GM21529 (cell line): ENCODE measurements at regions not wholly inside any gene's neighbourhood (a gene's known extent, or its start where the extent isn't known, plus 50 kb on each side); places are given as distances from the start of the nearest gene placed in this dataset.

ENCODE experiments used
- ATAC-seq: cut with Tn5 transposase; IDR thresholded peaks from one replicate; pipeline ENCODE4 v1.9.1; 2021; ENCODE audit not compliant: unreplicated experiment

DNA sequence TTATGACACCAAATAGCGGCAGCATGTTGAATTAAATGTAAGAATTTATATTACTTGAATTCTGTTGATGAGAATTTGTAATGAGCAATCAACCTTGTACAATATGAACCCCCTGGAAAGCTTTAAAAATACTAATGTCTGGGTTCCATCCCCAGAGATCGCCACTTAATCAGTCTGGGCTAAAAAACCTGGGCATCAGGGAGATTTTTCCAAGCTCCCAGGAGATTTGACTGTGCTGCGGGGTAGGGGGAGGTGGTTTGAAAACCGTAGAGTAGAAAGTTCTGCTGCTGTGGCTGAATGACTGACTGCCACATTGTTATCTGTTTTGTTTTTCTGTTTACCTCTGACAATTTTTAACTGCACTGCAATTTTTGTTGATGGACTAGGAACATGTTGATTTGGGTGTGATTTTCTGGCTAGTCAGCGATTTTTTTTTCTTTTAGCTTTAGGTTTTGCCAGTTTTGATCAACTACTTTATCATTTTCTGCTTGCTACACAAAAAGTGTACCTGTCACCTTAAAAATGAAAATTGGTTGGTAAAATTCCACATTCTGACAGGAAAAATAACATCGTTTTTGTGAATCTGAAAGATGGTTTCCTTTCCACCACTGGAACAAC lies 79.3 kb downstream of the PCTP start:
- no peak for ATAC-seq

DNA sequence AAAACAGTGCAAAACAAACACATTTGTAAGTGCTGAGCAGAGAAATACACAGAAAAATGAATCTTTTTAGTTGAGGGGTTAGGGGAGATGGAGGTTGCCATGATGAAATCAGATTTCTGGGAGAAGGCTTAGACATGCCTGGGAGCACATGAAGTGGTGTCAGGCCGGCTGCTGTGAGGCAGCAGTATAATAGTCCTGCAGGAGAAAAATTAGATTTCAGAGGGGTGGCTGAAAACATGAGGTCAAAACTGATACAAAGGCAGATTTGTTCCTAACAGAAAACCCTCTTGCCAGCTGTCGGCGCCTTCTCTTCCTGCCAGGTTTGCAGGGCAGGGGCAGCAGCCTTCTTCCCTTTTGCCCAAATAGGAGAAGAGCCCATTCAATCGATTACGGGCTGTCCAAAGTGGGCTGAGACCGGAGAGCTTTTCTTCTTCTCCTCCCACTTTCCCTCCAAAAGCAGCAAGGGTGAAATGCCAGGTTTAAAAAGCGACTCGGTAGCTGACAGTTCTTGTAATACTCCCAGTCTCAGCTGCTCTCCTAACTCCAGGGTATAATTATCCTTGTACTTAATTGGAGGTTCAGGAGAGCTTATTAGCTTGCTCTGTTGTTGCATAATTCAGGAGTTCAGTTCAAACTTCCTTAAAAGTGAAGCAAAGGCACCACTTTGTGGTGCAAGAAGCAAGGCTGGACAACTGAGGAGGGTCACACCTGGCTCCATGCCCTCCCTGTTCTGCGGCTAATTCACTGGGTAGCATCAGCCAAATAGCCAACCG lies 80.0 kb downstream of the PCTP start:
- ATAC-seq = no peak

DNA sequence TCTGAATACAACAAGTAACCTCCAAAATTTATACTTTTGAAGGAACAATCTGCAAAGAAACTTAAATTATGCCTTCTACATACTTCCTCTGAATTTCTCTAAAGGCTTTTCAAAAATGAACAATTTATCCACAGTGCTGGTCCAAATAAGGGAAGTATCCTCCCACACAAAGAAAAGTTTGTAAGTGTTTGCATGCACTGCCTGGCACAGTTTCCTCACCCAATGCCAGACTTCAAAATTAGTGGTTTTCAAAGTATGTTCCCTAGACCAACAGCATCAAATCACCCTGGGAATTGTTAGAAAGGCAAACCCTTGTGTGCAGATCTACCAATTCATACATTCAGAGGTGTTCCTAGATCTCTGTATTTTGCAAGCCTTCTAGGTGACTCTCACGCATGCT lies 82.5 kb downstream of the PCTP start:
- ATAC-seq = no peak

DNA sequence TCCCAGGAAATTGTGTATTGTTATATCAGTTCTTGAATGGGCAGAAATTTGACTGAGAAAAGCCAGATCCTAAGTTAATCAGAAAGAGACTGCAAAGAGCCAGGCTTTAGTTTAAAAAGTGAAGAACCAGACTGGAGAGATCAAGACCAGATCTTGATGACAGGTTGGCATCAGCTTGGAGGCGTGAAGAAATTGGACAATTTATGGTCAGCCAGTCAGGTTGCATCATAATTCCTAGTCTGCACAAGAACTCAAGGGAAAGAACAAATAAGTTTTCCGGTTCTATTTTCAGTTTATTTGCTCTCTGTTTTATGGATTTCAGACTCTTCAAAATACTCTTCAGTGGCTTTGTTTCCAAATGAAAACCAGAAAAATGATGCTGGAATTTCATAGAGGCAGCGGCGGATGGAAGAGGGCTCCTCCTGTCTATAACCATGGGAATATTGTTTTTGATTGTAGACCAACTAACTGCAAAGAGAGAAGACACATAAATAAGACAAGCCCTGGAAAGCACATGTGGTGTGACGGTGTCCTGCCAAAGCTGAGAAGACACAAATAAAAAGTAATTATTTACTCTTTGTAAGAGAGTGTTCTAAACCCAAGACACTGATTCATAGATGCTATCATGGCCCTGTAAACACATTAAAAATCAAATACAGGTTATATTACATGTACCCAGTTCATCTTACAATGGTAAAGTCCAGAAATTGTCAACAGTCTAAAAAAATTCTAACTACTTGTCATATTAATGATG lies 91.7 kb downstream of the PCTP start:
- ATAC-seq = no peak

DNA sequence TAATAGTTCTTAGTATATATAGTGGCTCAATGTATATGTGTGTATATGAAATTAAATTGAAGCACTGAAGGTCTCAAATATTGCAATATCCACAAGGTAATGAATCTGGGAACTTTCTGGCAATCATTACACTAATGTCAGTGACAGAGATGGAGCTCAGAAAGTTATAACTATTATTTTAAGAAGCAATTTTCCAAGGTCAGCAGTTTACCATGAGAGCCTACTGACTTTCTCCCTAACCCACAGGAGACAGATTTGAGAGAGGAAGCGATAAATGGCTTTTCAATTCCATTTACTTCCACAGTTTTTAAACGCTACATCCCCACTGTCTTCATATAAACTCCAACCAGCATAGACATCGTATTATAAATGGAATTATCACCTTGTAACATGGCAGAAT lies 92.9 kb downstream of the PCTP start:
- no peak for ATAC-seq

DNA sequence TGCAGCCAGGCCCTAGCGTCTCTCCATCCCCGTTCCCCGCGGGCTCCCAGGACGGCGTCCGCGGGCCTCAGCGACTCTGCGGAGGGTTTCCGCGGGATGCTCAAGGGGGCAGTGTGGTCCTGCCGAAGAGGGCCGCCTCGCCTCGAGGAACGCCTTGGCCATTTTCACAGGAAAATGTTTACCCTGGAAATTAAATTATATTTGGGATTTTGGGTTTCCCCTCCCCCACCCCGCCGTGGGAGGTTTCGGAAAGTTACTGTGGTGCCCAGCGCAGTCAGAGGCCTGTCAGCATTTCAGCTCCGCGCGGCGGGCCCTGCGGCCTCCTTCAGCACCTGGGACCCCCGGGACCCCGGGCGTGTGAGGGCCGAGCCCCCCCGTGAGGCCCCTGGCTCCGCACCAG lies 94.5 kb downstream of the PCTP start:
- ATAC-seq = no peak

DNA sequence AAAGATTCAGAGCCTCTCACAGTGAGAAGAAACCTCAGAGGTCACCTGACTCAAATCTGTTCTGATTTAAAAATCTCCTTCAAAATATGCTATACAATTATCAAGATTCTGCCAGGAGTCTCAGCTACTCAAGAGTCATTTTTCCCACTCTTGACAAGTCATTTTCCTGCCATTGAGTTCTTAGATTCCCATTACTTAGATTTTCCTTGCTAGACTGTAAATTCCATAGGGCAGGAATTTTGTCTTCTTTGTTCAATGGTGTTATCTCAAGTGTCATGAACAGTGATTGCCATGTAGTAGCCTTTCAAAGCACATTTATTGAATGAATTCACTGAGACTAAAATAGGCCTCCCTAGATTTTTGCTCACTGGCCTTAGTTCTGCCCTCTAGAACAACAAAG lies 95.9 kb downstream of the PCTP start:
- no peak for ATAC-seq

DNA sequence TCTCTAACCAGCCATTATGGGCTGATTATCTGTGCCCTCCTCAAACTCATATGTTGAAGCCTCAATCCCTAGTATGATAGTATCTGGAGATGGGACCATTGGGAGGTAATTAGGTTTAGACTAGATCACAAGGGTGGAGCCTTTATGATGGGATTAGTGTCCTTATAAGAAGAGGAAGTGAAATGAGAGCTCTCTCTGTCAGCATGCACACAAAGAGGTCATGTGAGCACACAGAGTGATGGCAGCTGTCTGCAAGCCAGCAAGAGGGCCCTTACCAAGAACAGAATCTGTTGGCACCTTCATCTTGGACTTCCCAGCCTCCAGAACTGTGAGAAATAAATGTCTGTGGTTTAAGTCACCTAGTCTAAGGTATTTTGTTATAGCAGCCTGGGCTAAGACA lies 101.9 kb downstream of the PCTP start:
- no peak for ATAC-seq

DNA sequence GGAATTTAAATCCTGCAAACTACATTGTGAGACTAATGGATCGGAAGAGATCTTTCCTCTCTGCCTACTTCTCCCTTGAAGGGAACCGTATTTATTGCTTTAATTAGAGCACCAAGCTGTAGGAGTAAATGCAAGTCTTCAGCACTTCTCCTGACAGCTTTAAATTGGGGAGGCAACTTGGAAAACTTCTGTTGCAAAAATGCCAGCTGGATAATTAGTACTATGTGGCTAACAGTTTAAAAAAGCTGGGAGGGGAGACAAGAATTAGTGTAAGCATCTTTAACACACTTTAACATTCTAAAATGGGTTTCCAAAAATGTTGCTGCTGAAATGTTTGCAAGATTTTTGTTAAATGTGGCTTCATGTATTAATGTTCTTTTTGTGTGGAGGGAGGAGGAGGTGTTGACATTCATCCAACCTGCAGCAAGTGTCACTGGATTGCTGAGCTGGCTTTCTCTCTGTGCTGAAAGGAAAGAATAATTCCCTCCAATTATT lies 108.5 kb downstream of the PCTP start:
- ATAC-seq = no peak

DNA sequence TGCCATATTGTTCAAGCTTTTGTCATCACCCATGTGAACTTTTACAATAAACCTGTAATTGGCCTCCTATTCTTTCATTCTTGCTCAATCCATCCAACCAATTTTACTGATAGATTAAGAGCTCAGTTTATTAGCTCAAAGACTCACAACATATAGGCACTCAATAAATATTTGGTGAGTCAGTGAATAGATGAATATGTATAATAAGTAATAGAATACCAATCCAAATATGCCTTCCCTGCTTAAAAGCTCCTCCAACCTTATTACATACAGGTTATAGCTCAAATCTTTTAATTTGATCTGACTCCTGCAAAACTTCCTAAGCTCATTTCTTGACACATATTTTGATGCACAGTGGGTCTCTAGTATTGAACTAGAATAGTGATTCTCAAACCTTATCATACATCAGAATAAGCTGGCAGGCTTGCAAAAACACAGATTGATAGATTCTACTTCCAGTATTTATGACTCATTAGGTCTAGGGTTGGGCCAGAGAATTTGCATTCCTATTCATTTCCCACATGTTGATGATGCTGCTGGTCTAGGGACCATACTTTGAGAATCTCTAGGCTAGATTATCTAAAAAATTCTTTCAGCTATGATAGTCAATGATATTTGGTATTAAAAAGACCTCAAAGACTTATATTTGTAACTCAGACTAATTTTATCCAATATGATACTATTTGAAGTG lies 114.4 kb downstream of the PCTP start:
- no peak for ATAC-seq

DNA sequence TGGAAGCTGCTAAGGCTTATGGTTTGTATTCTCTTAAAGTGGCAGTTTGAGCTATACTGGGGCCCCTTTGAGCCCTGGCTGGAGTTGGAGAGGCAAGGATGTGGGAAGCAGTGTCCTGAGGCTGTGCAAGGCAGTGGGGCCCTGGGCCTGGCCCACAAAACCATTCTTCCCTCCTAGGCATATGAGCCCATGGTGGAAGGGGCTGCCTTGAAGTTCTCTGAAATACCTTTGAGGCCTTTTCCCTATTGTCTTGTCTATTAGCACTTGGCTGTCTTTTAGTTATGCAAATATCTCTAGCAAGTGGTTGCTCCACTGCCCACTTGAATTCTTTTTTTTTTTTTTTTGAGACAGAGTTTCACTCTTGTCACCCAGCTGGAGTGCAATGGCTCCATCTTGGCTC lies 119.2 kb downstream of the PCTP start:
- ATAC-seq = no peak

DNA sequence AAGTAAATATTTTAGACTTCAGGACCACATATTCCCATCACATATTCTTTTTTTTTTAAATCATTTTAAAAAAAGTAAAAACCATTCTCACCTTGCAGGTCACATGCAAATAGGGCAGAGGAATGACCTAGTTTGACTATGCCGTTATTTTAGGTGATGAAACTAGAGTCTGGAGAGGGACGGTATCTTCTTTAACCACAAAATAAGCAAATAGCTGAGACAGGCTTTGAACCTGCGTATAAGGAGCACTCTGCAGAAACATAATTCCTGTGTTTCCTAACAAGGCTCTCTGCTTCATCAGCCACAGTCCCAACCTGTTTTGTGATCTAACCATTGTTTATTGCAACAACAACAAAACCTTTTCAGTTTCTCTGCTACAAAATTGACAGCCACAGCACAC lies 121.5 kb downstream of the PCTP start:
- ATAC-seq = peak; percentile 59

DNA sequence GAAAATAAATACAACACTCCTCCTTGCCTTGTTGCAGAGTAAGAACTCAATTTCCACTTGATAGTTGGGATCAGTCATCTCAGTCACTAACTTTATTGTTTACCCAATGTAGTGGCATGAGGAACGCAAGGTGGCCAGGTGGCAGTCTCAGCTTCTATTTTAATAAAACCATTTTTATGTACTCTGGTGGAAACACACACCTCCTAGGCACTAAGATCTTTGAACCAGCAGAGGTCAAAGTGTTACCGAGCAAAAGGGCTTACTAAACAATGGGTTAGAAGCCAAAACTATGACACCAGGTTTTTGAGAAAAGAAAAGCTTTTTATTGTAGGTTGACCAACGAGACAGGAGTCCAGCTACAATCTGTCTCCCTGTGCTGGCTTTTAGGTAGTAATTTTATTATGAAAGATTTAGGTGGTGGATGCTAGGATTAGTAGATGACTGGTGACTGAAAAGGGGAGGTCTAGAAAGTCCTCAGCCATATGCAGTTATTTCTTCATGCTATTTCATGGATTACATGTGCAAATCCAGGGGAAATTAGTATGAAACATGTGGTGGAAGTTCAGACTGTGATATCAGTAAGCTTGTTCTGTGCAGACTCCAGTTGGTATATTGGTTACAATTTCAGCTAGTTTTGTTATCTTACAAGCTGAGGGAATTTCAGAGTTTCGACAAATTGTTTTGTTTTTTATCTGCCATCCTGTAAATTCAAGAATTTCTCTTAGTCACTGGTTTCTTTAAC lies 122.3 kb downstream of the PCTP start:
- ATAC-seq = no peak

DNA sequence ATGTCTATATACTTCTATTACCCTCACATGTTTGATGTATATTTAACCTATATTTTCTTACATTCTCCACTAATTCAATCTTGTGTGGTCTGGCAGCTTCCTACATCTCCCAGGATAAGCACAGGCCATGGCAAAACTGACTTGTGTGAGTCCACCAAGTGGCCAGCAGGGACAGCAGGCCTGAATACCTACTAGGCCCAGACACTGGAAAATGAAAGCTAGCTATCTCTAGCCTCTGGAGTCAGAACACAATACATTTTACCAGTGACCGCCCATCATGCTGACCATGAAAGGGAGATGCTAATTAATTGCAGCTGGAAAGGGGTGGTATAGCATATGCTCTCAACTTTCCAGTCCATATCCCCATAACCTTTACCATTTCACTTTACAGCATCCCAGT lies 132.3 kb downstream of the PCTP start:
- ATAC-seq = no peak

DNA sequence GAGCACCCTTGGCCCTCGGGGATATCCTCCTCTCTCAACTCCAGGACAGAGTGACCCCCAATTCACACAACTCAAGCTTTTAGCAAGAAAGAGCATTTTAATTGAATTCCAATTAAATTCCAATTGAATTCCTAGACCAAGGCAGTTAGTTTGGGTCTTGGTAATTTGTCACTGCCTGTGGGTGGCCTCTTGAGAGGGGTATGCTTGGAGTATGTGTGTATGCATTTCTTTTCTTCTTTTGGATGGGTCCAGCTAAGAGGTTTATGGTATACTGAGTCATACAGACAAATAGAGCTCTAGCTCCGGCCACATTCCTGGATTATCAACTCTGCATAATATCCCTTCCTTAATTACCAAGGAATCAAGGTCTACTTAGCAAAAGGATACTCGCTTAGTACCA lies 136.7 kb downstream of the PCTP start:
- no peak for ATAC-seq

DNA sequence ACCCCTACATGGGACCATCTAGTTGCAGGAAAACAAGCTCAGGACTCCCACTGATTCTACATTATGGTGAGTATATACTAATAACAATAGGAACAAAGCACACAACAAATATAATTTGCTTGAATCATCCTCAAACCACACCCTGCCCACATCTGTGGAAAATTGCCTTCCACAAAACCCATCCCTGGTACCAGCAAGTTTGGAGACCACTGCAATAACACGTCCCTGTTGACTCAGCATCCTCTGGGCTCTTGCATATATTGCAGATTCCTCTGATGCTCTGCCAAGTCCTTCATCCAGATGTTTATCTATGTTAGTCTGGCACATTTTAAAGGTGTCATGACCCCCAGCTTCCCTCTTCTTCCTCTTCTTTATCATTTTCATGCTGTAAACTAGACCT lies 138.4 kb downstream of the PCTP start:
- no peak for ATAC-seq

DNA sequence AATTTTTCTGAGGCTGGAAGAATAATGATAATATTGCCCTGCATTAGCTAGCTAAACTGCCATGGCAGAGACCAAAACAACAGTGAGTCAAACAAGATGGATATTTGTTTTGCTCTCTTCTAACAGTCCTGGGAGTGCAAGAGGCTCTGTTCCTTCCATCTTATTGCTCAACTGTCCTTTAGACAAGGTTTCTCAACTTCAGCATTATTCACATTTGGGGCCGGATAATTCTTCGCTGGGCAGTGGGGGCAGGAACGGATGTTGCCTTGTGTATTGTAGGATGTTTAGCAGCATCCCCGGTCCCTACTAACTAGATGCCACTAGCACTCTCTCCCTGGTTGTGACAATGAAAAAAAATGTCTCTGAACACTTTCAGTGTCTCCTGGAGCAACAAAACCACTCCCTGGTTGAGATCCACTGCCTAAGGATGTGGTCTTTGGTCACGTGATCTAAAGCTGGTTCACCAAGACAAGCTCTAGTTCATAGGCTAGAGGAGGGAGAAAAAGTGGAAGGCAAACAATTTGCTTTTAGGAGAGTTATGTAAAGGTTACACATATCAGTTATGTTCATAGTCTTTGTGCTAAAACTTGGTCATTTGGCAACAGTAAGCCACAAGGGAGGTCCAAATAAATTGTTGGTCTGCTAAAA lies 144.4 kb downstream of the PCTP start:
- no peak for ATAC-seq

DNA sequence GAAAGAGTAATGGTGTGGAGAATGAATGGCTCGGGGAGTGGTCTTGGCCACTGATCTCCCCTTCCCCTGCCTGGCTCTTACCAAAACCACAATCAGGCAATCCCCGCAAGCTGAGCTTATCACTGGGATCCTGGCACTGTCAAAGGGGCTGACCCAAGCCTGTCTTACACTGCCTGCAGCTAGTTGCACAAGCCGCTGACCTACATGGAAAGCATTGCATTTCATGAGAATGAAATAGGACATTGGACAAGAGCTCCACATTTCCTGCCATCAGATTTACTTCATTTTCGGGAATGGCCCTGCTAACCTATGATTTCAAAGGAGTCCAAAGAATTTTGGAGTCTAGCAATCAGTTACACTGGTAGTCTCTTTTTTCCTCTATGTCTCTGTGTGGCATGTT lies 146.4 kb downstream of the PCTP start:
- ATAC-seq = no peak

DNA sequence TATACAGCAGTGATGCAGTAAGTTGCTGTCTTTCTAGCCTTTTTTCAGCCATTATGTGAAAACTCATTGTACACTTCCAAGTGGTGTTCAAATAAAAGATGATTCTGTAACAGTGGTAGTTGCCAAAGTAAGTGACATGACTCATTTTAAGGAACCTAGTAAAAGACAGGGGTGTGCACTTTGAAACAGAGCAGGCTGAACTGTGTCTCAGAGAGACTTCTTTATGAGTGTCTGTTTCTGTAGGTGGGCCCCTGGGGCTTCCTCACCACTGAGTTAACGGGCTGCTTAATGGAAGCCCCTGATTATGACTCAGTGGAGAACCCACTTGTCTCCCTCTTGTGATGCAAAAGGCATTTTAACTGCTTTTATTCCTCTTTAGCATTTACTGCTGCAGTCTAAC lies 147.3 kb downstream of the PCTP start:
- ATAC-seq = no peak

DNA sequence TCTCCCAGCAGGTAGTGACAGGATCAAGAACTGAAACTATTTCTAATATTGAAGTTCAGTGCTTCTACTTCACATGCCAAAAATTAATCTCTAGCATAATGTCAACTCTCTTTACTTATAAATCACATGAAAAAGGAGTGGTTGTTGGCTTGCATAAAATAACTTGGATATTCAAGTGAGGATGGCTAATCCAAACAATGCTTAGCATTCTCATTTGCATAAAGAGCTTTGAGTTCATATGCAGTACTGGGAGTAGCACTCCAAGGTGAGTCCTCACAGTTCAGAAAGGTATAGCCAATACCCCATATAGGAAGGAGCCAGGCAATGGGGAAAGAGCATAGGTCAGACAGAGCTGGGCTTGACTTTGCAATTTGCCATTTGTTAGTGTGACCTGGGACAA lies 149.3 kb downstream of the PCTP start:
- ATAC-seq = no peak
